Ectodermal cell (in vitro differentiated cells): ENCODE measurements at regions not wholly inside any gene's neighbourhood (a gene's known extent, or its start where the extent isn't known, plus 50 kb on each side); places are given as distances from the start of the nearest gene placed in this dataset.

Experiments
- H3K27ac ChIP-seq: 2 replicates; pipeline ENCODE4 v1.7.0; 2013; ENCODE audit warnings: mild to moderate bottlenecking, low read depth, low read length; ENCODE audit not compliant: insufficient read depth, poor library complexity, severe bottlenecking
- H3K27me3 ChIP-seq: 2 replicates; pipeline ENCODE4 v1.7.0; 2013; ENCODE audit warnings: mild to moderate bottlenecking, low read length; ENCODE audit not compliant: insufficient read depth, control insufficient read depth, poor library complexity, severe bottlenecking
- H3K36me3 ChIP-seq: one replicate; pipeline ENCODE4 v1.7.0; 2013; ENCODE audit warnings: low read length; ENCODE audit not compliant: control insufficient read depth, insufficient read depth
- H3K4me1 ChIP-seq: one replicate; pipeline ENCODE4 v1.7.0; 2013; ENCODE audit warnings: low read length; ENCODE audit not compliant: control insufficient read depth, insufficient read depth
- H3K4me3 ChIP-seq: 2 replicates; pipeline ENCODE4 v1.7.0; 2013; ENCODE audit warnings: low read depth, low read length, control low read depth; ENCODE audit not compliant: insufficient read depth
- H3K9me3 ChIP-seq: 2 replicates; pipeline ENCODE4 v1.7.0; 2013; ENCODE audit warnings: mild to moderate bottlenecking, low read length, moderate library complexity; ENCODE audit not compliant: control insufficient read depth
- WGBS, 2 experiments: methylation state at CpG; one replicate each; pipeline ENCODE4 v1.1.7; 2013; ENCODE audit warnings: missing lambda C conversion rate in 2 of 2; 5-methylcytosine and 5-hydroxymethylcytosine counted together

DNA sequence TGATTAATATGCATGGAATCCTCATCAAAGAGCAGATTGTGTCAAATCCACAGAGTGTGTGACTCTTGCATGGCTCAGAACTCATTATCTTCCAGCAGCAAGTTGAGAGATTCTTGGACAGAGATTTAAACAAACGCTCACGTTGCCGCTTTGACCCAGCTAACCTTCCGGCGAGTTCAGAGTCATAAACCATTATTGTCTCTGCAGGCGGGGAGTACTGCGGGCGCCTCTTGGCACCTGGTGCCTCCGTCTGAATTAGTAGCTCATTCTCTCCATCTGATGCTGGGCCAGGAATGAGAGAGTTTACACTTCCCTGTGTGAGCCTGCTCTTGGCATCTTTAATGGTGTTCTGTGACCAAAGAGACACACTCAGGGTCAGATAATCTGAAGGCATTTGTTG lies 138.6 kb upstream of the WSCD1 start:
- Histone ChIP-seq H3K27ac (no peak overlapping the region), H3K27me3 (no peaks in the 10 kb centered on the region), H3K4me1 (no peaks in the 10 kb centered on the region), H3K36me3 (no peaks in the 10 kb centered on the region), H3K4me3 (no peak overlapping the region), H3K9me3 (no peaks in the 10 kb centered on the region)
- WGBS, 2 experiments: 81 to 85% methylated on average over 9 of the region's 9 CpGs

DNA sequence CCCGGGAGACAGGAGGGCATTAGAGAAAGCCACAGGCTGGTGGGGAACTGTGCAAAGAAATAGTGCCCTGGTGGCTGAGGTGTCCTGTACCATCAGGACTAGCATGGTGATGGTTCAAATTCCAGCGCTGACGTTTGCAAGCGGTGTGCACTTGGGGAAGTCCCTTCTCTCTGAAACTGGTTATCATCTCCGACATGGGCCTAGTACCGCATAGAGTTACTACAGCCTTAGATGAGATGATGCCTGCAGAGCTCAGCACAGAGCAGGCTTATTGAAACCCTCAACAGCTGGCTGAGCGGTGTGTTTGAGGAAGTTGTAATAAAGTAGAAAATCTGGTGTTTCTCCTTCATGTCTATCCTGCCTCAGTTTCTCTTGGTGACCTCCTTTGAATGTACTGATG lies 136.7 kb upstream of the WSCD1 start:
- H3K9me3 ChIP-seq: no peaks in the 10 kb centered on the region
- no peaks in the 10 kb centered on the region for H3K27me3 ChIP-seq
- no peaks in the 10 kb centered on the region for H3K4me1 ChIP-seq
- WGBS, 2 experiments: 87 to 89% methylated on average over 7 of the region's 7 CpGs
- no peak overlapping the region for H3K27ac ChIP-seq
- no peak overlapping the region for H3K4me3 ChIP-seq
- H3K36me3 ChIP-seq: no peaks in the 10 kb centered on the region

DNA sequence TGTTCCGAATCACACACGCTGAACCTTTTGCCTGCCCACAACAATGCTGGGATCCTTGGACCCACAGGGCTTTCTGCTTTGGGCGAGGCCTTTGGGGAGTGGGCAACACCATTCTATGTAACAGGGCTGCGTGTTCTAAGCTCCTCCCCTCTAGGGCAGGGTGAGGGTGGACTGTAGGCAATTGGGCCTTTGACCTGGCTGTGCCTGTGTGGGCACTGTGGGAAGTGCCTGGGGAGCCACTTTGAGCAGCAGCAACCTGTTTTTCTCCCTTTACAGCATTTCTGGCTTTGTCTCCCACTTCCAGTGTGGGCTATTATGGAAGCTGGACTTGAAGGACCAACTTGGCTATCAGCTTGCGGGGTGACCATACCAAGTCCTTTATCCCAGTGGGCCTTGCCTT lies 128.9 kb upstream of the WSCD1 start:
- no peaks in the 10 kb centered on the region for H3K4me1 ChIP-seq
- H3K27me3 ChIP-seq: no peaks in the 10 kb centered on the region
- WGBS, 2 experiments: 72 to 80% methylated on average over 5 of the region's 5 CpGs
- H3K9me3 ChIP-seq: no peaks in the 10 kb centered on the region
- no peak overlapping the region for H3K4me3 ChIP-seq
- no peak overlapping the region for H3K27ac ChIP-seq
- H3K36me3 ChIP-seq: no peaks in the 10 kb centered on the region

DNA sequence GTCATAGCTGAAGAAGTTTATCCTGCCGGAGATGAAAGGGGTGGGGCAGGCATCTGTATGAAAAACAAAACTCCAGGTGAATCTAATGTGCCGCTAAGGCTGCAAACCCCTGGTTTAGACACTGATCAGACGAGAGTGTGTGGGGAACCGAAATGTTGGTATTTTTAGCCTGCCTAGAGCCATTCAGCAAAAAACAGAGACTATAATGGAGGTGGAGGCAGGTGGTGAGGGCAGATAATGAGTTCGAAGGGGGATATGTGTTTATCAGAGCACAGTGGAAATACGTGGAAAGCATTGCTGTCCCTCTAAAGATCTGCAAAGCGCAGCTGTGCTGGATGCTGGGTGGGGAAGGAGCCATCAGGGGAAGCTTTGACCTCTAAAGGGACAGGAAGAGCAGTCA lies 127.5 kb upstream of the WSCD1 start:
- Histone ChIP-seq H3K4me3 (no peak overlapping the region), H3K27me3 (no peaks in the 10 kb centered on the region), H3K27ac (no peak overlapping the region), H3K4me1 (no peaks in the 10 kb centered on the region), H3K36me3 (no peaks in the 10 kb centered on the region), H3K9me3 (no peaks in the 10 kb centered on the region)
- WGBS, 2 experiments: 92 to 94% methylated on average over 7 of the region's 7 CpGs

DNA sequence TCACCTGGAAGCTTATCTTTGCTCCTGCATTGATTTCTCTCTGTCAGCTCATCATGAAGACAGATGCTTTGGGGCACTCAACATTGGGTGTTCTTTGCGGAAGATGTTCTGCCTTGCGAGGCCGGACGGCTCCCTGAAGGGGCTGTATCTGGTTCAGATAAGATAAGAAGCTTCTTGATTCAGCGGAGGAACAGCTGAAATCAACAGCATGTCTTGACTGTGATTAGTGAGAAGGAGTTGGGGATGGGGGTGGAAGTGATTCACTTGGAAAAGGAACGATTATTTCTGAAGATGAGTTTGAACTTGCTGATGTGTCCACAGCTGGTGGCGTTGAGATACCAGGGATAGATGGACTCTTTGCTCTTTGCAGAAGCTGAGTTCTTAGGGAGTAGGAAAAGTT lies 126.9 kb upstream of the WSCD1 start:
- Histone ChIP-seq H3K4me1 (no peaks in the 10 kb centered on the region), H3K36me3 (no peaks in the 10 kb centered on the region), H3K4me3 (no peak overlapping the region), H3K27ac (no peak overlapping the region), H3K27me3 (no peaks in the 10 kb centered on the region), H3K9me3 (no peaks in the 10 kb centered on the region)
- WGBS, 2 experiments: 95 to 96% methylated on average over 7 of the region's 7 CpGs

DNA sequence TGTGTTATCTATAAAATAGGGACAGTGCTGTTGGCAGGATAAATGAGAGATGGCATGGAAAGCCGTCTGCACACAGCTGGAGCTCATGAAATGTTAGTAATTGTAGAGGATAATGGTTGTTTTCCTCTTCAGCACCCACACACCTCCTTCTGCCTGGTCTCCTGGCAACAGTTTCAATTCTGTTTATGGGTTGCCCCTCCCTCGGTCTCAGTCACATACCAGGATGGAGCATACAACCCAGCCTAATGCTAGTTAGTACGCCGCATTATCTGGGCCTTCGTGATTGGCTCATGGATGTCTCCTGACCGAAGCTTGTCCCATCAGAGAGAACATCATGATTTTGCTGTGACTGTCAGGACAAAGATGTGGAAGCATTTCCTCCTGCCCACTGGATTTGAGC lies 126.2 kb upstream of the WSCD1 start:
- Histone ChIP-seq H3K27ac (no peak overlapping the region), H3K4me1 (no peaks in the 10 kb centered on the region), H3K4me3 (no peak overlapping the region), H3K27me3 (no peaks in the 10 kb centered on the region), H3K36me3 (no peaks in the 10 kb centered on the region), H3K9me3 (no peaks in the 10 kb centered on the region)
- WGBS, 2 experiments: 92 to 94% methylated on average over 6 of the region's 6 CpGs

DNA sequence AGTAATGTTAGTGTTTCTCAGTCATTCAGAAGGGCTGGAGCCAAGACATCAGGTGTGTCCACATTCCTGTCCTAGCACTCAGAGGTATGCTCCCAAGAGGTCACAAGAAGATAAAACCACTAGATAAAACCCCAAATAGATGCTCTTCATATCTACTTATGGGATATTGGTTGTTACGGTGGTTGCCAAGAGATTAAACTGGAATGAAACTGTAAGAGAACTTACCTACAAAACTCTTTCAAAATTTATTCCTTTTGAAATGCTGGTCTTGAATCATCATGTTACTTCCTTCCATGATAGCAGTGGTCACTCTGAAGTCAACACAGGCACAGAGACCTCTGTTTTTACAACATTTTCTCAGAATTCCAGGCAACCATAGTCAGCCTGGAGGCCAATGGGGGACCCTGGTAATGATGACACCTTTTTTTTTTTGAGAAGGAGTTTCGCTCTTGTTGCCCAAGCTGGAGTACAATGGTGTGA lies 122.4 kb upstream of the WSCD1 start:
- H3K4me3 ChIP-seq: no peak overlapping the region
- no peaks in the 10 kb centered on the region for H3K4me1 ChIP-seq
- no peaks in the 10 kb centered on the region for H3K9me3 ChIP-seq
- H3K36me3 ChIP-seq: no peaks in the 10 kb centered on the region
- H3K27me3 ChIP-seq: no peaks in the 10 kb centered on the region
- no peak overlapping the region for H3K27ac ChIP-seq
- WGBS, 2 experiments: 89 to 94% methylated on average over 2 of the region's 2 CpGs

DNA sequence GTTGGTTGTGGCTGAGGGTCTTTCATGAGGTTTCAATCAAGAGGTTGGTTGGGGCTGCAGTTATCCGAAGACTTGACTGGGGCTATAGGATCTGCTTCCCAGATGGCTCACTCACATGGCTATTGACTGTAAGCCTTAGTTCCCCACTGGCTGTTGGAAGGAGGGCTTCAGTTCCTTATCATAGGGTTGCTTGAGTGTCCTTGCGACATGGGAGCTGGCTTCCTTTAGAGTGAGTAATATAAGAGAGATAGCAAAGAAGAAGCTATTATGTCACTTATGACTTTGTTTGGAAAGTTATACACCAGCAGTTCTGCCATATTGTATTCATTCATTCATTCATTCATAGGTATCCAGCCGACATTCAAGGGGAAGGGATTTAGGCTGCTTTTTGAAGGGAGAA lies 121.4 kb upstream of the WSCD1 start:
- Histone ChIP-seq H3K9me3 (no peaks in the 10 kb centered on the region), H3K4me3 (no peak overlapping the region), H3K36me3 (no peaks in the 10 kb centered on the region), H3K27me3 (no peaks in the 10 kb centered on the region), H3K27ac (no peak overlapping the region), H3K4me1 (no peaks in the 10 kb centered on the region)
- WGBS, 2 experiments: 93 to 97% methylated on average over 2 to 3 of the region's 3 CpGs

DNA sequence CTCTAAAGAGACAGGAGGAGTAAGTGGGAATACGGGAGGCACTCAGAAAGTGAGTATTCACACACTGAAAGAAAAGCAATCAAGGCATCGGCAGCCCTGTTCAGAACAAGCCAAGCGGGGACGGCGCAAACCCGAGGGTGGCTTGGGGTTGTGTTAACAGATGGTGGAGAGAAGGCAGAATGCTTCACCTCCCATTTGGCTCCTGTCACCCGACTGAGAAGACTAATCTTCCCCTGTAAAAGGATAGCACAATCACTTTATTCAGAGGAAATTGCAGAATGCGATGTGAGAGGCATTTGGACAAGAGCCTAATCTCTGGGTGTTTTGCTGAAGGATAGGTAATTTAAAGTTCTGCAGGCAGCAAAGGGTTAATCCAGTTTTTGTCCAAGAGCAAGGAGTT lies 119.3 kb upstream of the WSCD1 start:
- Histone ChIP-seq H3K9me3 (peaks cover 2% of the 10 kb centered on the region), H3K4me3 (no peak overlapping the region), H3K36me3 (no peaks in the 10 kb centered on the region), H3K4me1 (no peaks in the 10 kb centered on the region), H3K27ac (no peak overlapping the region), H3K27me3 (no peaks in the 10 kb centered on the region)
- 88% methylated on average over 8 of the region's 8 CpGs for WGBS, 2 experiments

DNA sequence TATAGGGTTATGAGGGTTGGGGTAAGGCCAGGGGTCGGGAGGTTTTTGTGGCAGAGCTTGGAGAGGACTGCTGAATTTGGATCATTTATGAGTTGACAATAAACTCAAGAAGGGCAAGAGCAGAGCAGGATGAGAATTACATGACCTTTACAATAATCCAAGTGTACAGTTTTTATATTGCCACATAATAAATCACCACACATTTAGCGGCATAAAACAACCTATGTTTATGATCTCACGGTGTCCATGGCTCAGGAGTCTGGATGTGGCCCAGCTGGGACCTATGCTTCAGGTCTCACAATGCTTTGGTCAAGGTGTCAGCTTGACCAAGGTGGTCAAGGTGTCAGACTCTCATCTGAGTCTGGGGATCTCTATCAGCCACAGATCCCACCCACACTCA lies 118.3 kb upstream of the WSCD1 start:
- WGBS, 2 experiments: 90 to 91% methylated on average over 3 of the region's 3 CpGs
- no peak overlapping the region for H3K27ac ChIP-seq
- no peak overlapping the region for H3K4me3 ChIP-seq
- no peaks in the 10 kb centered on the region for H3K36me3 ChIP-seq
- no peaks in the 10 kb centered on the region for H3K4me1 ChIP-seq
- no peaks in the 10 kb centered on the region for H3K27me3 ChIP-seq
- peaks cover 2% of the 10 kb centered on the region for H3K9me3 ChIP-seq

DNA sequence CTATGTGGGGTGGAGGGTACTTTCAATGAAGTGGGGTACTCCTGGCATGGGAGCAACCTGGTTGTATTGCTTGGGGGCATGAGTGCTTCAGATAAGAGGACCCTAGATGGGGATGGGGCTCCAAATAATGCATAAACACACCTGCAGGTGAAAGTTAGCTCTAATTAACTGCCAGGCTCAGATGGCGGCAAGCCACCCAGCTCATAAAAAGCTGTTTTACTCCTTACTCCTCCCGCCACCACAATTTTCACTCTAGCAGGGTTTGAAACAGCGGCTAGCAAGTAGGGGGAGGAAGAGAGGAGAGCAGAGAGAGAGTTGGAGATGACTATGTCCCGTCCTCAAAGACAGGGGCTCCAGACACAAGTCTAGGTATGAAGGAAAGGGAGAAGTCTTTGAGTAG lies 117.7 kb upstream of the WSCD1 start:
- H3K4me3 ChIP-seq: no peak overlapping the region
- H3K36me3 ChIP-seq: no peaks in the 10 kb centered on the region
- peaks cover 2% of the 10 kb centered on the region for H3K9me3 ChIP-seq
- no peaks in the 10 kb centered on the region for H3K4me1 ChIP-seq
- no peaks in the 10 kb centered on the region for H3K27me3 ChIP-seq
- H3K27ac ChIP-seq: no peak overlapping the region
- whole genome bisulfite sequencing, 2 experiments: 95 to 98% methylated on average over 3 to 4 of the region's 4 CpGs
